Adrenal gland (tissue), 5 donors: ENCODE measurements at regions not wholly inside any gene's neighbourhood (a gene's known extent, or its start where the extent isn't known, plus 50 kb on each side); places are given as distances from the start of the nearest gene placed in this dataset.

Experiments used
- CTCF ChIP-seq, 6 experiments: fragments of 450-650 bp in 4 of 6; fragments of 200-600 bp in 2 of 6; sonication (generic) in 1 of 6; IDR thresholded peaks; 1 replicate in 5 of 6; 2 replicates in 1 of 6; pipeline versions ENCODE4 v1.5.1 to v1.8.0; 2016 to 2021; ENCODE audit warnings: antibody characterized with exemption in 6 of 6, mild to moderate bottlenecking in 2 of 6, moderate library complexity in 1 of 6
- POLR2A ChIP-seq, 2 donors: fragments of 450-650 bp; IDR thresholded peaks; one replicate each; pipeline ENCODE4 v1.6.1; 2017; ENCODE audit warnings: antibody characterized with exemption in 2 of 2, mild to moderate bottlenecking in 2 of 2, moderate library complexity in 1 of 2
- donor health status: DM: no; HTN: no; CAD: no.

GRCh38 chr10:31657434-31657872 is 271.2 kb downstream of the ARHGAP12 start:
- TF ChIP-seq CTCF (IDR thresholded peaks at IDR 0.05) (no peak), POLR2A (IDR thresholded peaks at IDR 0.05) (no peak)
